ENCODE measurements at regions not wholly inside any gene's neighbourhood (a gene's known extent, or its start where the extent isn't known, plus 50 kb on each side); places are given as distances from the start of the nearest gene placed in this dataset.
A peak's percentile ranks its signal among the peaks of the same experiment; 100 is the strongest.
"Not testable (repeated sequence)": the region's sequence is repeated elsewhere in the genome, so short reads cannot be mapped to it uniquely, and the experiment has no call there.

GRCh38 chr11:122020902-122021301 is 95.1 kb downstream of the BLID start:
- no peak for DNase-seq

GRCh38 chr11:122019908-122020694 is 95.9 kb downstream of the BLID start:
- DNase-seq = no peak

- DNase-seq = no peak
Measured at GRCh38 chr11:122007601-122008071, 108.4 kb downstream of the BLID start.

GRCh38 chr11:122004446-122004845 is 111.6 kb downstream of the BLID start:
- no peak for DNase-seq

GRCh38 chr11:122002926-122003325 is 113.1 kb downstream of the BLID start:
- no peak for DNase-seq

GRCh38 chr11:122002047-122002446 is 114.0 kb downstream of the BLID start:
- no peak for DNase-seq

GRCh38 chr11:121999651-122000050 is 116.4 kb downstream of the BLID start:
- DNase-seq = no peak

- DNase-seq = no peak
Measured at GRCh38 chr11:121996574-121996973, 119.4 kb downstream of the BLID start.

GRCh38 chr11:121983901-121984300 is 132.1 kb downstream of the BLID start:
- no peak for DNase-seq

- DNase-seq = not testable (repeated sequence)
Measured at GRCh38 chr11:121977914-121978313, 138.1 kb downstream of the BLID start.

GRCh38 chr11:121968638-121969037 is 147.4 kb downstream of the BLID start:
- DNase-seq = peak; percentile 34 to 86

- DNase-seq = no peak
Measured at GRCh38 chr11:121967131-121967704, 148.8 kb downstream of the BLID start.

GRCh38 chr11:121965330-121965729 is 150.7 kb downstream of the BLID start:
- DNase-seq = peak in 1 of 2 experiments; percentile 43

GRCh38 chr11:121964591-121964990 is 151.4 kb downstream of the BLID start:
- DNase-seq = peak in 1 of 2 experiments; percentile 33

GRCh38 chr11:121963846-121964245 is 152.2 kb downstream of the BLID start:
- DNase-seq = not testable (repeated sequence)

GRCh38 chr11:121961321-121961801 is 154.7 kb downstream of the BLID start:
- no peak for DNase-seq

- no peak for DNase-seq
Measured at GRCh38 chr11:121958971-121959325, 157.1 kb downstream of the BLID start.

- no peak for DNase-seq
Measured at GRCh38 chr11:121958323-121958970, 157.6 kb downstream of the BLID start.

GRCh38 chr11:121953122-121953521 is 162.9 kb downstream of the BLID start:
- DNase-seq = no peak

GRCh38 chr11:121950160-121950559 is 165.9 kb downstream of the BLID start:
- DNase-seq = no peak

- DNase-seq = no peak
Measured at GRCh38 chr11:121946514-121946913, 169.5 kb downstream of the BLID start.

GRCh38 chr11:121944556-121945230 is 171.3 kb downstream of the BLID start:
- no peak for DNase-seq

- no peak for DNase-seq
Measured at GRCh38 chr11:121938076-121938475, 177.9 kb downstream of the BLID start.
